SK-N-SH (cell line): ENCODE measurements at regions not wholly inside any gene's neighbourhood (a gene's known extent, or its start where the extent isn't known, plus 50 kb on each side); places are given as distances from the start of the nearest gene placed in this dataset.
A peak's percentile ranks its signal among the peaks of the same experiment; 100 is the strongest.

ENCODE experiments used
- CTCF ChIA-PET: fragments of 300-600, 350-600 bp; formaldehyde crosslinking; extraction: SDS; loops from one replicate; lab custom pipeline; 2021; lab: Yijun Ruan, JAX
- POLR2A ChIA-PET: fragments of 350-600 bp; sonication (Branson Sonifier 250); formaldehyde crosslinking; extraction: SDS; loops from one replicate; lab custom pipeline; 2020; ENCODE audit warnings: antibody characterized with exemption, inconsistent platforms; lab: Yijun Ruan, JAX
- DNase-seq: peaks from one replicate; pipeline ENCODE4 v3.0.0; 2012
- H2AFZ ChIP-seq: fragments of 200-600 bp; sonication (generic); 2 replicates; pipeline ENCODE4 v1.8.1; 2016; ENCODE audit warnings: antibody characterized with exemption, mild to moderate bottlenecking, low read depth
- H3F3A ChIP-seq: fragments of 200-600 bp; sonication (generic); replicated peaks from 2 replicates; pipeline ENCODE3; 2016; ENCODE audit warnings: antibody characterized with exemption, mild to moderate bottlenecking; ENCODE audit not compliant: insufficient read depth
- H3K27ac ChIP-seq, 2 experiments: fragments of 200-500 bp in 1 of 2; fragments of 200-600 bp in 1 of 2; sonication (Bioruptor generic) in 1 of 2; sonication (generic), shearing (Covaris generic) in 1 of 2; 2 replicates each; pipeline versions ENCODE4 v1.5.1 to v1.6.1; 2014 to 2016; ENCODE audit warnings: low read depth in 2 of 2, inconsistent platforms in 1 of 2, low read length in 1 of 2, mild to moderate bottlenecking in 1 of 2, mixed read lengths in 1 of 2
- H3K27me3 ChIP-seq: fragments of 200-600 bp; sonication (generic), shearing (Covaris generic); 2 replicates; pipeline ENCODE4 v1.6.1; 2016; ENCODE audit warnings: mixed run types; ENCODE audit not compliant: insufficient read depth
- H3K36me3 ChIP-seq, 2 experiments: fragments of 200-500 bp in 1 of 2; fragments of 200-600 bp in 1 of 2; sonication (Bioruptor generic) in 1 of 2; sonication (generic) in 1 of 2; replicated peaks in 1 of 2; 2 replicates each; pipeline versions ENCODE3 to v1.5.1; 2014 to 2016; ENCODE audit warnings: low read length in 1 of 2, mild to moderate bottlenecking in 1 of 2; ENCODE audit not compliant: insufficient read depth in 2 of 2, control insufficient read depth in 1 of 2
- H3K4me1 ChIP-seq, 2 experiments: fragments of 200-500 bp in 1 of 2; fragments of 200-600 bp in 1 of 2; sonication (Bioruptor generic) in 1 of 2; sonication (generic), shearing (Covaris generic) in 1 of 2; 2 replicates each; pipeline versions ENCODE4 v1.5.1 to v1.6.1; 2014 to 2016; ENCODE audit warnings: low read depth in 1 of 2, low read length in 1 of 2, mixed run types in 1 of 2; ENCODE audit not compliant: insufficient read depth in 2 of 2, control insufficient read depth in 1 of 2
- H3K4me2 ChIP-seq: fragments of 200-600 bp; sonication (generic), shearing (Covaris generic); 2 replicates; pipeline ENCODE4 v1.6.1; 2017; ENCODE audit warnings: mixed run types
- H3K4me3 ChIP-seq, 2 experiments: fragments of 200-500 bp in 1 of 2; fragments of 200-600 bp in 1 of 2; sonication (Bioruptor generic) in 1 of 2; sonication (generic), shearing (Covaris generic) in 1 of 2; 2 replicates each; pipeline versions ENCODE4 v1.5.1 to v1.8.1; 2014 to 2016; ENCODE audit warnings: low read depth in 2 of 2, inconsistent platforms in 1 of 2, low read length in 1 of 2, mild to moderate bottlenecking in 1 of 2, mixed read lengths in 1 of 2, moderate library complexity in 1 of 2
- H3K79me2 ChIP-seq: fragments of 200-600 bp; sonication (generic); 2 replicates; pipeline ENCODE4 v1.8.1; 2017; ENCODE audit warnings: mild to moderate bottlenecking; ENCODE audit not compliant: insufficient read depth
- H3K9ac ChIP-seq: fragments of 200-600 bp; sonication (generic); 2 replicates; pipeline ENCODE4 v1.6.1; 2017; ENCODE audit warnings: mixed run types
- H3K9me2 ChIP-seq: fragments of 200-600 bp; sonication (generic); 2 replicates; pipeline ENCODE4 v1.6.1; 2017; ENCODE audit warnings: mixed run types
- H3K9me3 ChIP-seq: fragments of 200-600 bp; sonication (generic); 2 replicates; pipeline ENCODE4 v1.6.1; 2017; ENCODE audit warnings: mixed run types, mild to moderate bottlenecking, moderate library complexity
- H4K20me1 ChIP-seq: fragments of 200-600 bp; sonication (generic); 2 replicates; pipeline ENCODE4 v1.6.1; 2017; ENCODE audit warnings: mild to moderate bottlenecking, mixed run types; ENCODE audit not compliant: insufficient read depth
- FOSL2 ChIP-seq: IDR thresholded peaks from 2 replicates; pipeline ENCODE4 v1.4.0; 2012; ENCODE audit warnings: low read depth, mild to moderate bottlenecking, moderate library complexity, borderline replicate concordance
- NFIC ChIP-seq: IDR thresholded peaks from 2 replicates; pipeline ENCODE4 v1.4.0; 2012; ENCODE audit warnings: borderline replicate concordance
- PBX3 ChIP-seq: IDR thresholded peaks from 2 replicates; pipeline ENCODE4; 2012
- REST ChIP-seq: IDR thresholded peaks from 2 replicates; pipeline ENCODE4 v1.6.1; 2012; ENCODE audit warnings: mild to moderate bottlenecking, low read depth, low read length, moderate library complexity
- WGBS: methylation state at CpG from one replicate; pipeline ENCODE4 v1.1.6; 2017; ENCODE audit warnings: low lambda C conversion rate; 5-methylcytosine and 5-hydroxymethylcytosine counted together

GRCh38 chr21:23963454-23963853, 1643.8 kb downstream of the MRPL39 start:
- Histone ChIP-seq H3K4me1 (no peaks in the 10 kb centered on the region; a peak in 1 of 4 replicates), H4K20me1 (no peaks in the 10 kb centered on the region), H2AFZ (no peak overlapping the region; the same call in 1 of the 2 replicates), H3K27ac (no peak overlapping the region), H3K9me3 (no peaks in the 10 kb centered on the region), H3K9me2 (no peaks in the 10 kb centered on the region), H3F3A (no peaks in the 10 kb centered on the region), H3K4me3 (no peak overlapping the region), H3K27me3 (no peaks in the 10 kb centered on the region)
- WGBS, result 73% methylated on average over 1 of the region's 2 CpGs
- CTCF ChIA-PET, result no interaction called here
- TF ChIP-seq FOSL2 (no peak), NFIC (peak; percentile 41; the same call in 1 of the 2 replicates)
- TF ChIP-seq, all 33 proteins: peak for 1
- Histone ChIP-seq H3K4me2 (no peak overlapping the region), H3K79me2 (no peaks in the 10 kb centered on the region), H3K36me3 (no peaks in the 10 kb centered on the region), H3K9ac (no peak overlapping the region)
- POLR2A ChIA-PET, result no interaction called here
- no peak for DNase-seq

GRCh38 chr21:23960769-23961168, 1646.5 kb downstream of the MRPL39 start:
- WGBS, result 24% methylated on average over 2 of the region's 2 CpGs
- H3K27ac ChIP-seq, result peak overlapping the region in 1 of 2 experiments; percentile 36; a peak in 1 of 4 replicates
- H3K9me2 ChIP-seq, result no peaks in the 10 kb centered on the region
- no peak overlapping the region for H3K4me3 ChIP-seq
- no peak overlapping the region for H2AFZ ChIP-seq
- ChIA-PET CTCF (no interaction called here), POLR2A (no interaction called here)
- H3K9ac ChIP-seq, result no peak overlapping the region
- no peaks in the 10 kb centered on the region for H3K79me2 ChIP-seq
- H3K36me3 ChIP-seq, result no peaks in the 10 kb centered on the region
- no peak for DNase-seq
- H3K4me1 ChIP-seq, result peaks cover 0 to 3% of the 10 kb centered on the region in 2 experiments; a peak in 2 of 4 replicates
- H3K9me3 ChIP-seq, result no peaks in the 10 kb centered on the region
- H3F3A ChIP-seq, result no peaks in the 10 kb centered on the region
- TF ChIP-seq REST, result no peak
- 0 out of 2 replicates have a peak, but pooled peaks have one; percentile 15 for TF ChIP-seq PBX3
- H3K27me3 ChIP-seq, result no peaks in the 10 kb centered on the region
- no peaks in the 10 kb centered on the region for H4K20me1 ChIP-seq
- no peak overlapping the region for H3K4me2 ChIP-seq
